WTC11 (cell line): ENCODE measurements at regions not wholly inside any gene's neighbourhood (a gene's known extent, or its start where the extent isn't known, plus 50 kb on each side); places are given as distances from the start of the nearest gene placed in this dataset.

Experiments used
- ATAC-seq: fragments of 200-7000 bp; cut with Tn5 transposase; 2 replicates; pipeline ENCODE4 v1.10.0; 2021; ENCODE audit warnings: mild to moderate bottlenecking, moderate library complexity
- CTCF ChIA-PET: fragments of 300-600 bp; sonication (Branson Sonifier 250); formaldehyde crosslinking; loops from one replicate; lab custom pipeline; 2021; ENCODE audit warnings: antibody characterized with exemption; lab: Charles Lee
- POLR2A ChIA-PET: fragments of 350-600 bp; sonication (Branson Sonifier 250); formaldehyde crosslinking; loops from one replicate; lab custom pipeline; 2021; ENCODE audit warnings: antibody characterized with exemption; lab: Charles Lee
- DNase-seq: peaks from one replicate; pipeline ENCODE4 v3.0.0; 2021; ENCODE audit warnings: low spot score
- H3K27ac Mint-ChIP-seq: 2 replicates; pipeline ENCODE4 v1.8.0; 2021; ENCODE audit warnings: mixed read lengths
- H3K27me3 Mint-ChIP-seq: 2 replicates; pipeline ENCODE4 v1.8.0; 2021; ENCODE audit warnings: low read depth, mild to moderate bottlenecking, moderate library complexity, mixed read lengths
- H3K36me3 Mint-ChIP-seq: 2 replicates; pipeline ENCODE4 v1.8.0; 2021; ENCODE audit warnings: mixed read lengths
- H3K4me1 Mint-ChIP-seq: 2 replicates; pipeline ENCODE4 v1.8.0; 2022; ENCODE audit warnings: mixed read lengths
- H3K4me3 Mint-ChIP-seq: 2 replicates; pipeline ENCODE4 v1.8.0; 2021; ENCODE audit warnings: mild to moderate bottlenecking, moderate library complexity, mixed read lengths
- H3K9me3 Mint-ChIP-seq: 2 replicates; pipeline ENCODE4 v1.8.0; 2021; ENCODE audit warnings: mixed read lengths
- ATF2 ChIP-seq: sonication (generic); formaldehyde crosslinking; IDR thresholded peaks from 2 replicates; pipeline ENCODE4 v1.8.1; 2022; ENCODE audit warnings: low read depth, missing genetic modification reagents, borderline replicate concordance
- E2F1 ChIP-seq: sonication (generic); formaldehyde crosslinking; IDR thresholded peaks from 2 replicates; pipeline ENCODE4 v1.8.0; 2022; ENCODE audit warnings: mild to moderate bottlenecking, missing genetic modification reagents
- ESRRA ChIP-seq: sonication (generic); formaldehyde crosslinking; IDR thresholded peaks from 2 replicates; pipeline ENCODE4 v1.8.1; 2022; ENCODE audit warnings: mild to moderate bottlenecking, missing genetic modification reagents, borderline replicate concordance
- GTF2I ChIP-seq: fragments of 250-450 bp; sonication (Bioruptor Pico); conservative IDR thresholded peaks from 2 replicates; pipeline ENCODE4 v1.4.0; 2021; ENCODE audit warnings: mild to moderate bottlenecking
- HMGA2 ChIP-seq: fragments of 250-450 bp; sonication (Bioruptor Pico); IDR thresholded peaks from 2 replicates; pipeline ENCODE4 v1.4.0; 2021; ENCODE audit warnings: mild to moderate bottlenecking, moderate library complexity
- IRF1 ChIP-seq: sonication (generic); formaldehyde crosslinking; IDR thresholded peaks from 2 replicates; pipeline ENCODE4 v1.8.0; 2023; ENCODE audit warnings: missing genetic modification reagents
- IRF2 ChIP-seq: sonication (generic); formaldehyde crosslinking; IDR thresholded peaks from 2 replicates; pipeline ENCODE4 v1.8.0; 2022; ENCODE audit warnings: low read depth, missing genetic modification reagents, borderline replicate concordance
- JUN ChIP-seq: sonication (generic); formaldehyde crosslinking; IDR thresholded peaks from 2 replicates; pipeline ENCODE4 v1.8.0; 2023; ENCODE audit warnings: mild to moderate bottlenecking, missing genetic modification reagents
- KAT7 ChIP-seq: sonication (generic); formaldehyde crosslinking; IDR thresholded peaks from 2 replicates; pipeline ENCODE4 v1.8.1; 2023; ENCODE audit warnings: missing genetic modification reagents, mild to moderate bottlenecking, borderline replicate concordance
- MLX ChIP-seq: sonication (generic); formaldehyde crosslinking; IDR thresholded peaks from 2 replicates; pipeline ENCODE4 v1.8.1; 2023; ENCODE audit warnings: mild to moderate bottlenecking, missing genetic modification reagents, moderate library complexity
- NFE2L1 ChIP-seq: sonication (generic); formaldehyde crosslinking; IDR thresholded peaks from 2 replicates; pipeline ENCODE4 v1.8.1; 2023; ENCODE audit warnings: missing genetic modification reagents
- NFYB ChIP-seq: sonication (generic); formaldehyde crosslinking; conservative IDR thresholded peaks from 2 replicates; pipeline ENCODE4 v1.8.0; 2022; ENCODE audit warnings: low read depth, missing genetic modification reagents
- NR1H2 ChIP-seq: sonication (generic); formaldehyde crosslinking; IDR thresholded peaks from 2 replicates; pipeline ENCODE4 v1.9.0; 2021; ENCODE audit warnings: mild to moderate bottlenecking, moderate library complexity, missing genetic modification reagents
- NR2C2 ChIP-seq: sonication (generic); formaldehyde crosslinking; IDR thresholded peaks from 2 replicates; pipeline ENCODE4 v1.8.0; 2022; ENCODE audit warnings: mild to moderate bottlenecking, missing genetic modification reagents
- NR3C1 ChIP-seq: sonication (generic); formaldehyde crosslinking; conservative IDR thresholded peaks from 2 replicates; pipeline ENCODE4 v1.8.1; 2023; ENCODE audit warnings: low read depth, mild to moderate bottlenecking, missing genetic modification reagents
- OVOL2 ChIP-seq: fragments of 250-450 bp; sonication (Bioruptor Pico); IDR thresholded peaks from 2 replicates; pipeline ENCODE4 v1.9.0; 2021; ENCODE audit warnings: mild to moderate bottlenecking, borderline replicate concordance
- SMAD3 ChIP-seq: sonication (generic); formaldehyde crosslinking; IDR thresholded peaks from 2 replicates; pipeline ENCODE4 v1.8.0; 2022; ENCODE audit warnings: missing genetic modification reagents, mild to moderate bottlenecking, borderline replicate concordance
- SOX15 ChIP-seq: fragments of 250-450 bp; sonication (Bioruptor Pico); IDR thresholded peaks from 2 replicates; pipeline ENCODE4 v1.9.0; 2021; ENCODE audit warnings: mild to moderate bottlenecking
- SP1 ChIP-seq: sonication (generic); formaldehyde crosslinking; conservative IDR thresholded peaks from 2 replicates; pipeline ENCODE4 v1.8.1; 2022; ENCODE audit warnings: missing genetic modification reagents
- TCF7 ChIP-seq: sonication (generic); formaldehyde crosslinking; IDR thresholded peaks from 2 replicates; pipeline ENCODE4 v1.8.0; 2022; ENCODE audit warnings: mild to moderate bottlenecking, low read depth, missing genetic modification reagents, moderate library complexity
- ZBTB21 ChIP-seq: sonication (generic); formaldehyde crosslinking; IDR thresholded peaks from 2 replicates; pipeline ENCODE4 v1.8.1; 2023; ENCODE audit warnings: mild to moderate bottlenecking, missing genetic modification reagents, borderline replicate concordance
- ZBTB43 ChIP-seq: sonication (generic); formaldehyde crosslinking; IDR thresholded peaks from 2 replicates; pipeline ENCODE4 v1.8.1; 2023; ENCODE audit warnings: mild to moderate bottlenecking, missing genetic modification reagents
- ZNF121 ChIP-seq: sonication (generic); formaldehyde crosslinking; IDR thresholded peaks from 2 replicates; pipeline ENCODE4 v1.8.0; 2023; ENCODE audit warnings: missing genetic modification reagents
- ZNF317 ChIP-seq: sonication (generic); formaldehyde crosslinking; IDR thresholded peaks from 2 replicates; pipeline ENCODE4 v1.8.1; 2023; ENCODE audit warnings: low read depth, mild to moderate bottlenecking, moderate library complexity, missing genetic modification reagents, borderline replicate concordance
- ZNF396 ChIP-seq: fragments of 250-450 bp; sonication (Bioruptor Pico); IDR thresholded peaks from 2 replicates; pipeline ENCODE4 v1.8.0; 2021; ENCODE audit warnings: mild to moderate bottlenecking, moderate library complexity, borderline replicate concordance
- ZNF416 ChIP-seq: fragments of 250-450 bp; sonication (Bioruptor Pico); IDR thresholded peaks from 2 replicates; pipeline ENCODE4 v1.9.0; 2021; ENCODE audit warnings: mild to moderate bottlenecking, inconsistent platforms
- ZNF512 ChIP-seq: sonication (generic); formaldehyde crosslinking; IDR thresholded peaks from 2 replicates; pipeline ENCODE4 v1.8.1; 2022; ENCODE audit warnings: missing genetic modification reagents, borderline replicate concordance
- TF ChIP-seq, protein P1 (sequence below): fragments of 250-450 bp; sonication (Bioruptor Pico); IDR thresholded peaks from 2 replicates; pipeline ENCODE4 v1.9.0; 2021; ENCODE audit warnings: moderate library complexity, mild to moderate bottlenecking, inconsistent platforms, borderline replicate concordance

GRCh38 chr7:155984609-155985405 is 172.5 kb upstream of the SHH start:
- POLR2A ChIA-PET, result no interaction called here
- no peak overlapping the region for H3K4me3 Mint-ChIP-seq
- DNase-seq, result no peak
- CTCF ChIA-PET, result no interaction called here
- no peaks in the 10 kb centered on the region for H3K4me1 Mint-ChIP-seq
- H3K27me3 Mint-ChIP-seq, result peaks cover 7% of the 10 kb centered on the region
- H3K36me3 Mint-ChIP-seq, result peaks cover 25% of the 10 kb centered on the region
- peaks cover 55% of the 10 kb centered on the region for H3K9me3 Mint-ChIP-seq
- ATAC-seq, result no peak
- TF ChIP-seq SOX15 (no peak), SP1 (CRISPR knock-in tag) (no peak), NR1H2 (CRISPR knock-in tag) (no peak), GTF2I (CRISPR knock-in tag) (no peak), JUN (CRISPR knock-in tag) (no peak), HMGA2 (CRISPR knock-in tag) (no peak), NFE2L1 (CRISPR knock-in tag) (no peak), ZNF317 (CRISPR knock-in tag) (no peak), SMAD3 (no peak), NR2C2 (CRISPR knock-in tag) (no peak), ZNF396 (CRISPR knock-in tag) (no peak), OVOL2 (CRISPR knock-in tag) (no peak), KAT7 (CRISPR knock-in tag) (no peak), ZNF121 (CRISPR knock-in tag) (no peak), NFYB (CRISPR knock-in tag) (no peak), ZBTB43 (no peak)
- H3K27ac Mint-ChIP-seq, result no peak overlapping the region

GRCh38 chr7:155984028-155984580 is 171.8 kb upstream of the SHH start:
- Mint-ChIP-seq H3K27ac (no peak overlapping the region), H3K27me3 (peaks cover 2% of the 10 kb centered on the region), H3K4me1 (no peaks in the 10 kb centered on the region), H3K4me3 (no peak overlapping the region), H3K9me3 (peaks cover 55% of the 10 kb centered on the region), H3K36me3 (peaks cover 25% of the 10 kb centered on the region)
- CTCF ChIA-PET, result no interaction called here
- POLR2A ChIA-PET, result no interaction called here
- DNase-seq (no peak), ATAC-seq (no peak)
- TF ChIP-seq ESRRA (CRISPR knock-in tag) (no peak), IRF2 (CRISPR knock-in tag) (no peak), NR3C1 (CRISPR knock-in tag) (no peak), JUN (CRISPR knock-in tag) (no peak), ZNF512 (CRISPR knock-in tag) (no peak), ZNF416 (CRISPR knock-in tag) (no peak), MLX (CRISPR knock-in tag) (no peak), TCF7 (CRISPR knock-in tag) (no peak), ATF2 (CRISPR knock-in tag) (no peak), GTF2I (CRISPR knock-in tag) (no peak), E2F1 (no peak), ZBTB21 (CRISPR knock-in tag) (no peak), IRF1 (CRISPR knock-in tag) (no peak)
- TF ChIP-seq, protein P1, sequence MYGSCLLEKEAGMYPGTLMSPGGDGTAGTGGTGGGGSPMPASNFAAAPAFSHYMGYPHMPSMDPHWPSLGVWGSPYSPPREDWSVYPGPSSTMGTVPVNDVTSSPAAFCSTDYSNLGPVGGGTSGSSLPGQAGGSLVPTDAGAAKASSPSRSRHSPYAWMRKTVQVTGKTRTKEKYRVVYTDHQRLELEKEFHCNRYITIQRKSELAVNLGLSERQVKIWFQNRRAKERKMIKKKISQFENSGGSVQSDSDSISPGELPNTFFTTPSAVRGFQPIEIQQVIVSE (CRISPR knock-in tag), result no peak
